Bronchial epithelial cell (primary cell): ENCODE measurements at regions not wholly inside any gene's neighbourhood (a gene's known extent, or its start where the extent isn't known, plus 50 kb on each side); places are given as distances from the start of the nearest gene placed in this dataset.

Experiments used
- DNase-seq: peaks from one replicate; pipeline ENCODE4 v3.0.0-alpha.2; 2010; ENCODE audit warnings: low read depth
- FAIRE-seq: peaks from 2 replicates; lab custom pipeline; 2011; peaks lifted over from hg19 to GRCh38; lab: Jason Lieb, UNC
- H3K27me3 ChIP-seq: 2 replicates; pipeline ENCODE4 v1.5.1; 2011; ENCODE audit warnings: low read length; ENCODE audit not compliant: control insufficient read depth, insufficient read depth
- H3K36me3 ChIP-seq: 2 replicates; pipeline ENCODE4 v1.5.1; 2011; ENCODE audit warnings: low read length; ENCODE audit not compliant: control insufficient read depth, insufficient read depth
- H3K4me3 ChIP-seq: 2 replicates; pipeline ENCODE4 v1.5.1; 2011; ENCODE audit warnings: mild to moderate bottlenecking, low read depth, low read length, control low read depth
- TF ChIP-seq, protein P1 (sequence below): IDR thresholded peaks from 2 replicates; pipeline ENCODE4 v1.5.1; 2011; ENCODE audit warnings: mild to moderate bottlenecking, moderate library complexity, low read length, control low read depth, inconsistent platforms; ENCODE audit not compliant: insufficient read depth, severe bottlenecking

DNA sequence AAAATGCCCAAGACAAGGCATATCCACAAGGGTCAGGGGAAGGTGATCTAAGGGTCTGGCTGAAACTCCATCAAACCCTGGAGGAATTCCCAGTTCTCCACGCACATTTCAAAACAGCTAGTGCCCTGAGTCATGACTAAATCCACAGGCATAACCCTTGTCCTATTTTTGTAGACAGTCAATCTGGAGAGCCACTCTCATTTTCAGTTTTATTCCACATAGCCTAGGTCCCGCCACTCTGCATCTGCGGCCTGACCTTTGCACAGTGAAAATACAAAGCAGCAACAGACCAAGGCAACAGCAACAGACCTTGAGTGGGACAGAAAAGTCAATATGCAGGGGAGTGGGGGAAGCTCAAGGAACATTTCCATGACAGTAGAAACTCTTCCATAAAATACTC is 201.4 kb upstream of the NPVF start:
- no peak for FAIRE-seq

DNA sequence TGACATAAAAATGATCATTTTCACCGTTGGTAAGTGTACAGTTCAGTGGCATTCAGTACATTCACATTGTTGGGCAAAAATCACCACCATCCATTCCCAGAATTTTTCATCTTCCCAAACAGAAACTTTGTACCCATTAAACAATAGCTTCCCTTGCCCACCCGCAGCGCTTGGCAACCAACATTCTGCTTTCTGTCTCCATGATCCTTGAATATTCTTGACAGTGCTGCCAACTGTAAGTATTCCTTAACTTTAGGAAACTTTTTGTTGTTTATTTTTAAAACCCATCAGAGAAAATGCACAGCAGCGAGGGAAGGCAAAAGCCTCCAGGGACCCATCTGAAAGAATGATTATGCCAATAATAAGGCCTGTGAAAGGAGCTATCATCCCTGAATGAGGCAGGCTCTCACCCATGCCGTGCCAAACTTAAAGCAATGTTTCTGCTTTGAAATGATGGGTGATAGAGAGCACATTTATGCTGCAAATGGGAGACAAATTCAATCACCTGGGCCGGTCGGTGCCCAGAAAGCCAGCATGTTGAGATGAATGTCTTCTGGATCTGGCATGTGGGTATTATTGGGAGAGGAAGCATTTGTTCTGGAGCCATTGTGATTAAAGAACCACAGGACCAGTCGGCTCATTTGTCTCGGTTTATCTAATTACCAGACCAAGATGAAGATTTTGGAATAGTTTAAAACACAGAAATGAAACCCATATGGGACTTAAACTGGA is 202.1 kb upstream of the NPVF start:
- no peak for FAIRE-seq
- no peaks in the 10 kb centered on the region for H3K36me3 ChIP-seq

More for the DNA sequence above, 201.4 kb upstream of the NPVF start:
- no peak for DNase-seq
- Histone ChIP-seq H3K27me3 (no peaks in the 10 kb centered on the region), H3K4me3 (no peak overlapping the region), H3K36me3 (no peaks in the 10 kb centered on the region)
- TF ChIP-seq, protein P1, sequence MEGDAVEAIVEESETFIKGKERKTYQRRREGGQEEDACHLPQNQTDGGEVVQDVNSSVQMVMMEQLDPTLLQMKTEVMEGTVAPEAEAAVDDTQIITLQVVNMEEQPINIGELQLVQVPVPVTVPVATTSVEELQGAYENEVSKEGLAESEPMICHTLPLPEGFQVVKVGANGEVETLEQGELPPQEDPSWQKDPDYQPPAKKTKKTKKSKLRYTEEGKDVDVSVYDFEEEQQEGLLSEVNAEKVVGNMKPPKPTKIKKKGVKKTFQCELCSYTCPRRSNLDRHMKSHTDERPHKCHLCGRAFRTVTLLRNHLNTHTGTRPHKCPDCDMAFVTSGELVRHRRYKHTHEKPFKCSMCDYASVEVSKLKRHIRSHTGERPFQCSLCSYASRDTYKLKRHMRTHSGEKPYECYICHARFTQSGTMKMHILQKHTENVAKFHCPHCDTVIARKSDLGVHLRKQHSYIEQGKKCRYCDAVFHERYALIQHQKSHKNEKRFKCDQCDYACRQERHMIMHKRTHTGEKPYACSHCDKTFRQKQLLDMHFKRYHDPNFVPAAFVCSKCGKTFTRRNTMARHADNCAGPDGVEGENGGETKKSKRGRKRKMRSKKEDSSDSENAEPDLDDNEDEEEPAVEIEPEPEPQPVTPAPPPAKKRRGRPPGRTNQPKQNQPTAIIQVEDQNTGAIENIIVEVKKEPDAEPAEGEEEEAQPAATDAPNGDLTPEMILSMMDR, result no peak

DNA sequence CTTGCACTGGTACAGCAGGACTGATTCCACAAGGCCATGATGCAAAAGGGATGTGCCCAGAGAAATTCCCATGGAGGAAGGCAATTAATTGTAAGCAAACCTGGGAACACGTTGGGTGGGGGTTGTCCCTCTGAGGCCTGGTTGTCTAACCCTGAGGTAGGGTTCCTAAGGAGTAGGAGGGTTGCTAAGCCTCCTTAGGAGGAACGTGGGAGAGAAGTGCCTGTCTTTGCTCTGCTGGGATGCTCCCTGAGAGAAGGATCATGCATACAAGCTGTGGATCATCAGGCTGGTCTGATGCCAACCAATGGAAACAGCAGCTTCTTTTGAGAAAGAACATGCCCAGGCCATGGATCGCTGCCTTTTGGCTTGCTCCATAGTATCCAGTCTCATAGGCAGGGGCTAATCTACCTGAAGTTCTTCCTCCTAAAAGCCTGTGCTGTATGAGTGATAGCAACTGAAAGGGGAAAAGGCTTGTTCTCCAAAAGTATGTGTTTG is 203.7 kb upstream of the NPVF start:
- no peak for FAIRE-seq
- no peaks in the 10 kb centered on the region for H3K27me3 ChIP-seq
- DNase-seq, result no peak
- H3K4me3 ChIP-seq, result no peak overlapping the region
- TF ChIP-seq, protein P1, result no peak
- H3K36me3 ChIP-seq, result no peaks in the 10 kb centered on the region

More for the DNA sequence above, 202.1 kb upstream of the NPVF start:
- TF ChIP-seq, protein P1, result no peak
- Histone ChIP-seq H3K4me3 (no peak overlapping the region), H3K27me3 (no peaks in the 10 kb centered on the region)
- DNase-seq, result no peak

DNA sequence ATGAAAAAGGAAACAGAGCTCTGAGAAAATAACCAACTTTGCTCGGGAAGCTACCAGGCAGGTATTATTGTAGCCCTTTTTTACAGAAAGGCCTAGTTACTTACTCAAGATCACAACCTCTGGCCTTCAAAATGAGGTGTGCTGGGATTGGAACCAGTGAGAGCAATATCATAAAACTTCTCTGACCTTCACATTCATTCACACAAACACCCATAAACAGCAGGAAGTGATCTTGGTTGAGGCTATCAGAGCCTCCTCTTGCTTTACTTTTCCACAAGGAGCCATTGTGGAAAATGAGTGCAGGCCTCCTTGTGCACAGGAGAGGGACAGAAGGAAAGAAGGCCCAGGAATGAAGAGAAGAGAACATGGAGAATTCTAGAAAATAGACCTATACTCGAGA is 204.5 kb upstream of the NPVF start:
- FAIRE-seq (no peak), DNase-seq (no peak)
- no peaks in the 10 kb centered on the region for H3K27me3 ChIP-seq
- no peak overlapping the region for H3K4me3 ChIP-seq
- no peaks in the 10 kb centered on the region for H3K36me3 ChIP-seq
- TF ChIP-seq, protein P1, result no peak

DNA sequence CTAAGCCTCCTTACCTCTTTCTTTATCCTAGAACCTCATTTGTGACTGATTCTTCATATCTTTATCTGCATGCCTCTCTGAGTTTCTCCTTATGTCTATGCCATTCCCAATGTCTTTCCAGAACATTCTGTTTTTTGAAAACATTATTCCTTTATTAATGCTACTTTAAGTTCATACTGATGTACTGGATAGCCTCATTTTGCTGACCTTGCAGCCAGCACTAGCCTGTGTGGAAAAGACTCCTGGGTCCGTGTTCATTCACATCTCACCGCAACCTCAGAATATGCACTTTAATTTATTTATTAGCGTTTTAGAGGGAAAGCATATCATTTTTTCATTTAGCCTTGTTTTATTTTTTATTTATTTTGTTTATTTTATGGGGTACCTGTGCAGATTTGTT is 208.1 kb upstream of the NPVF start:
- TF ChIP-seq, protein P1, result no peak
- no peak overlapping the region for H3K4me3 ChIP-seq
- FAIRE-seq (no peak), DNase-seq (no peak)
- H3K27me3 ChIP-seq, result no peaks in the 10 kb centered on the region
- no peaks in the 10 kb centered on the region for H3K36me3 ChIP-seq

DNA sequence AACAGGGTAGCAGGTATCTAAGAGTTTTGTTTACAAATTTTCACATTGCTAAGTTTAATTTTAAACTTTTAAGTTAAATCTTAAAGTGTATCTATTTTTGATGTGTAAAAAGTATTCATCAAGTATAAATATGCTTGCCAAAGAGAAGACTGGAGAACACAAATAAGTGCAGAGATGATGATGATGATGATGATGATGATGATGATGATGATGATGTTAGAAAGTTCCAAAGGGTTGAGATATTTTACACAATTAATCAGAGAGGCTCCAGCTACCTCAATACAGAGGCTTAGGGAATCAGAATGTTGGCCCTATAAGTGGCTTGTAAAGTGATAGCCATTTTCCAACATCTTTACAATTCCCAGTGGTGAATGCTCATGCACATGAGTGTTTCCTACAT is 209.0 kb upstream of the NPVF start:
- FAIRE-seq (no peak), DNase-seq (no peak)
- Histone ChIP-seq H3K4me3 (no peak overlapping the region), H3K36me3 (no peaks in the 10 kb centered on the region), H3K27me3 (no peaks in the 10 kb centered on the region)
- TF ChIP-seq, protein P1, result no peak
